ENCODE measurements at regions not wholly inside any gene's neighbourhood (a gene's known extent, or its start where the extent isn't known, plus 50 kb on each side); places are given as distances from the start of the nearest gene placed in this dataset.

DNA sequence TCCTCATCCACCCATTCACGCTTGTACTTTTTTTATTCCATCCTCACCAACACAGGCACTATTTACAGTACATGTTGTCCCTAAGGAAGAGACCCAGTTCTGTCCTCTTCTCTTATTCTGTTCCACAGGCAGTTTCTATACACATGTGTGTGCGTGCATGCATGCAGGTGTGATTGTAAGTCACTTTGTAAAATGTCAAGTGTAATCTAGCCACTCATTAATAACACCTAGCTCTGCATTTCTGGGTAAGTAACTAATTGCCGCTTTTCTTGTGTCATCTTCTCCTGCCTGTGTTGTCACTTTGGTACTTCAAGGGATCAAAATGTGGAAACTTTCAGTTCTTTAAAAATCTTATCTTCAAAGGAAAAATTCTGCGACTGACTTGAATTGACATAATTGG is 377.2 kb downstream of the SEC16B start:
- H3K9me3 Mint-ChIP-seq = peaks cover 2% of the 10 kb centered on the region
- no peaks in the 10 kb centered on the region for H3K27me3 Mint-ChIP-seq
- H3K4me3 Mint-ChIP-seq = no peak overlapping the region
- intact Hi-C loops (cut with micrococcal nuclease) = no loop called here
- ChIA-PET POLR2A (no interaction called here), CTCF (no interaction called here)
- DNase-seq = no peak
- H3K27ac Mint-ChIP-seq = no peak overlapping the region
- H3K36me3 Mint-ChIP-seq = no peaks in the 10 kb centered on the region
- no peaks in the 10 kb centered on the region for H3K4me1 Mint-ChIP-seq (ENCODE audit: low read depth)

DNA sequence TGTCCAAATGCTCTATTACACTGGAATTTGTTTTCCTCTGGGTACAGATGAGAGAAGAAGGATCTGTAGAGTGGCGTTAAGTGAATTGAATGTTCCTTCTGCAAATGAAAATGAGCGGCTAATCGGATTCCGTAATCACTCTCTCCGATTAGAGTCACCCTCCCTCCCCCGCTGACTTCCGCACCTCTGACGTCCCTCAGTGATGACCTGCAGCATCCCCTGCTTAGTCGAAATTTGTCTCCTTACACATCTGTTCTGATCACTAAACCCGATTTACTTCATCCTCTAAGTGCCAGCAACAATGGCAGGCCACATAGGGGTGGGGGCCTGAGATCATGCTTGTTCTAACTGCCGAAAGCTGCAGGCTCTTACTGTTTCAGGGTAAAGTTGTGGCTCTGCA is 378.7 kb downstream of the SEC16B start:
- H3K36me3 Mint-ChIP-seq = no peaks in the 10 kb centered on the region
- H3K9me3 Mint-ChIP-seq = peaks cover 7% of the 10 kb centered on the region
- CTCF ChIA-PET = no interaction called here
- no peak overlapping the region for H3K4me3 Mint-ChIP-seq
- POLR2A ChIA-PET = no interaction called here
- DNase-seq = no peak
- no peak overlapping the region for H3K27ac Mint-ChIP-seq
- H3K27me3 Mint-ChIP-seq = no peaks in the 10 kb centered on the region
- intact Hi-C loops (cut with micrococcal nuclease) = no loop called here
- no peaks in the 10 kb centered on the region for H3K4me1 Mint-ChIP-seq (ENCODE audit: low read depth)

DNA sequence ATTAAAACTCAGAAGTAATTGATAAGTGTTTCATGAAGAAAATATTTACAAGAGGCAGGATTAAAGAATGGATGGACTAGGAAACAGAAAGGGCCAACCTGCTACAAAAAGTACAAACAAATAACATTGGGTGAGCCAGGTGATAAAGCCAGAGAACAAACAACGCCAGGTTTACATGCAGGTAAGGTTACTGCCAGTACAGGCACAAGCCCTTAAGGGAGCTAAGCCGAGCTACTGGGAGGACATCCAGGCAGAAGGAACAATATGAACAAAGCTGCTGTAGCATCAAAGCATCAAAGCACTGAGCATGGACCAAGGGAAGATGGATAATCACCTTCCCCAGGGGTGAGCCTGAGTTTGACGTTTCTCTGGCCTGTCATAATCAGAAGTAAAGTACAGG is 380.7 kb downstream of the SEC16B start:
- intact Hi-C loops (cut with micrococcal nuclease) = no loop called here
- ChIA-PET POLR2A (no interaction called here), CTCF (no interaction called here)
- H3K4me1 Mint-ChIP-seq (ENCODE audit: low read depth) = no peaks in the 10 kb centered on the region
- H3K36me3 Mint-ChIP-seq = no peaks in the 10 kb centered on the region
- H3K4me3 Mint-ChIP-seq = no peak overlapping the region
- DNase-seq = no peak
- peaks cover 7% of the 10 kb centered on the region for H3K9me3 Mint-ChIP-seq
- H3K27ac Mint-ChIP-seq = no peak overlapping the region
- no peaks in the 10 kb centered on the region for H3K27me3 Mint-ChIP-seq

DNA sequence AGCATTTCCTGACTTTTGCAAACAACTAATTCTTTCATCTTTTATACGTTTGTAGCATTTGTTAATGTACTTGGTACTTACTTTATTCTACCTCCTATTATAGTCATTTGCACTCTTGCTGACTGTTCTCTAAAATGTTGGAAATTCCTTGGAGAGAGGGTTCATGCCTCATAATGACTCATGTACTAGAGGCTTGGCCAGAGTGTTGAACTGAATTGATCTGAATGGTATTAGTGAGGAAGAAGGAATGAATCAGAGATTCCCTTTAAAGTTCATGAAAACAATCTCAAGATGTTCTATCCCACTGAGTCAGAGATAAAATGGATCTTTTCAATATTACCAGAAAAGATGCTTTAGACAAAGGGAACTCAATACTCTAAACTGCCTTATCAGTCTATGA is 383.4 kb downstream of the SEC16B start:
- intact Hi-C loops (cut with micrococcal nuclease) = no loop called here
- Mint-ChIP-seq H3K27me3 (no peaks in the 10 kb centered on the region), H3K4me1 (ENCODE audit: low read depth) (no peaks in the 10 kb centered on the region), H3K27ac (no peak overlapping the region), H3K4me3 (no peak overlapping the region), H3K36me3 (no peaks in the 10 kb centered on the region), H3K9me3 (peaks cover 7% of the 10 kb centered on the region)
- ChIA-PET POLR2A (no interaction called here), CTCF (no interaction called here)
- no peak for DNase-seq

DNA sequence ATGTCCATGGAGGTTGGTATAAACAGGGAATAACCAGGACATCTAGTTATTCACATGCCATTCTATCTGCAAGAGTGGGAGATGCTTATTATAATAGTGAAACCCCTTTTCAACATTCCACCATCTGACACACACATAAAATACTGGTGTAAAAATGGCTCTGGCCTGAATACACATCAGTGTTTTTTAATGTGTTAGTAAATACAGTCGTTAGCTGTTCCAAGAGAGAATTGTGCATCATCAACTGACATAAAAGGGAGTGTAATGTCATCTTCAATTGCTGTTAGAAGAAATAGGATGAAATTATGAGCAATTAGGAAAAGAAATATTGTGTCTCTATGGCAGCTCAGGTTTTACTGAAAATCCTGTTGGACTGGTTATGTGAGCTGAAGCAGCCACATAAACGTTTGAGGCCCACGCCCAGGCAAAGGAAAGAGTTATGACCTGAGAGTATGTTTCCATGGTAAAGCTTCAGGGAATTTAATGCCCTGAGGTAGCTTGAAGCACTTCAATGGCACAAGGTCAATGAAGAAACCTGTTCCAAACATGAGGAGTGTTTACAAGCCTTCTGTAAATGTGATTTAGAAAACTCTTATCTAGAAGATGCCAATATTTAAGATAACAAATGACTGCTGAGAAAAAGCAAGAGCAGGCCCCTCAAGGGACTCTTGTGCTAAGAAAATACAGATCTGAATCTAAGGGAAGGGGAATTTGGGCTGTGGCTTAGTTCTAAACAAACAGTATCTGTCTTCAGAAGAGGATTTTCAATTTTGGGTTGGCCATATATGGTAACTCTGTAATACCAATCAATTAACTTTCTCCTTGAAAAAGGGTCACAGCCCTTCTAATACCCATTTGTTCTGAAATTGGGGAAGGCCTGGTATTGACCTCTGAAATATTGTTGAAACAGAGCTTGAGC is 384.3 kb downstream of the SEC16B start:
- Mint-ChIP-seq H3K36me3 (no peaks in the 10 kb centered on the region), H3K4me1 (ENCODE audit: low read depth) (no peaks in the 10 kb centered on the region), H3K27ac (no peak overlapping the region), H3K9me3 (peaks cover 4% of the 10 kb centered on the region), H3K4me3 (no peak overlapping the region), H3K27me3 (no peaks in the 10 kb centered on the region)
- DNase-seq = no peak
- ChIA-PET CTCF (no interaction called here), POLR2A (no interaction called here)
- intact Hi-C loops (cut with micrococcal nuclease) = no loop called here

DNA sequence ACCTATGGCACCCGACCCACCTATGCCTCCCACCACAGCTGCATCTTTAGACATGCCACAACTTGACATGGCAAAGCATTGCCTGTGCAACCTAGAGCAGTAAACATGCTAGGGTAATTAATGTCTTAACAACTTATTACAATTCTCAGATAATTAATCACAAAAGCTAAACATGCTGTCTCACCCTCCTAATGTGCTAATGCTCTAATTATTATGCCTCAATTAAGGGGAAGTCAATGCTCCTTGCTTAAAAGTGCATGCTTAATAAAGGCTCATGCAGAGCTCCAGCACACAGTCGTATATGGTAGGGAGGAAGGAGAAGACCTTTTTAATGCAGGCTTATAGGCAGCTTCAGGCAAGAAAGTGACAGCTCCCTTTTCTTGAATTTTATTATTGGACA is 396.0 kb downstream of the SEC16B start:
- no peak for DNase-seq
- POLR2A ChIA-PET = no interaction called here
- no peaks in the 10 kb centered on the region for H3K4me1 Mint-ChIP-seq (ENCODE audit: low read depth)
- H3K9me3 Mint-ChIP-seq = peaks cover 2% of the 10 kb centered on the region
- intact Hi-C loops (cut with micrococcal nuclease) = no loop called here
- H3K4me3 Mint-ChIP-seq = no peak overlapping the region
- CTCF ChIA-PET = no interaction called here
- no peaks in the 10 kb centered on the region for H3K27me3 Mint-ChIP-seq
- H3K36me3 Mint-ChIP-seq = no peaks in the 10 kb centered on the region
- no peak overlapping the region for H3K27ac Mint-ChIP-seq

DNA sequence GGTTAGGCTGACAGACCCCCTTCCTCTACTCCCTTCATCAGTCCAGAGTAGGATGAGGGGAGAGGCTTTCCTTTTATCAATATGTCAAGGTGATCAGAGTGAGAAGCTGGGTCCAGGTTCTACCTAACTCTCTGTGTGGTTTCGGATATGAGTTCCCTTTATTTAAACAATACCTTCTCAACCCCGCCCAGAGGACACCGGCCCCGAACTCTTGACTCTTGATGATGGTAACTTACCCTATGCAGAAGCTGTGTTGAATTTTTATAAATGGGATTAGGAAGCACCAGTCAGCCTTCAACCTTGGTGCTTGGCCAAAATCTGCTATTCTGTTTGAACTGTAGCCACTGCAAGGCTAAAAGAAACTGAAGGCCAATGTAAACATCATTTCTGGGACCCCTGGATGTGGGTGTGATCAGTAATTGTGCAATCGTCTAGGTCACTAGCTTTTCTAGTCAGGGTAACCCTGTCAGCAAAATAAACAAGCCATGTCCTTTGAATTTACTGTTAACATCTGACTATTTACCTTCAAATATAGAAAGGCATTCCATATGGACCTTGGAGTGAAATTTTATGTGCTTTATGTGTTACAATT is 398.3 kb downstream of the SEC16B start:
- H3K4me3 Mint-ChIP-seq = no peak overlapping the region
- no peaks in the 10 kb centered on the region for H3K27me3 Mint-ChIP-seq
- no peaks in the 10 kb centered on the region for H3K4me1 Mint-ChIP-seq (ENCODE audit: low read depth)
- intact Hi-C loops (cut with micrococcal nuclease) = no loop called here
- peaks cover 2% of the 10 kb centered on the region for H3K9me3 Mint-ChIP-seq
- no peak for DNase-seq
- CTCF ChIA-PET = no interaction called here
- H3K27ac Mint-ChIP-seq = no peak overlapping the region
- POLR2A ChIA-PET = no interaction called here
- no peaks in the 10 kb centered on the region for H3K36me3 Mint-ChIP-seq

DNA sequence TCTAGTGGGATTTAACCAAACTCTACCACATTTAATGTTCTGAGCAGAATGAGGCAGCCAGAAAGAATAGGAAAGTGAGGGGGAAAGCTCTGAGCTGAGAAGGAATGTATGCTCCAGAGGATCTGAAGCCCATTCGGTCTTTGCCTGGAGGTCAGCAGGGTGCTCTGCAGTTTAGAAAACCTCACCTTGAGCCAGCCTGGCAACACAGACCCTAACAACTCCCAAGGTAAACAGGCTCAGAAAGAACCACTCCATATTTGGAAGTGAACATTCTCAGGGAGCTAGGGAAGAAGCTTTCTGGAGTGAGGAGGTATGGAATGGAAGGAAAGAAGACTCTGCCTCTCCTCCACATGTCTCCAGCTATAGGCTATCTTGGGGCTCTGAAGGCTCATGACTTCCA is 398.8 kb downstream of the SEC16B start:
- Mint-ChIP-seq H3K27me3 (no peaks in the 10 kb centered on the region), H3K36me3 (no peaks in the 10 kb centered on the region), H3K27ac (no peak overlapping the region), H3K4me1 (ENCODE audit: low read depth) (no peaks in the 10 kb centered on the region), H3K4me3 (no peak overlapping the region), H3K9me3 (peaks cover 2% of the 10 kb centered on the region)
- intact Hi-C loops (cut with micrococcal nuclease) = no loop called here
- ChIA-PET CTCF (no interaction called here), POLR2A (no interaction called here)
- no peak for DNase-seq

DNA sequence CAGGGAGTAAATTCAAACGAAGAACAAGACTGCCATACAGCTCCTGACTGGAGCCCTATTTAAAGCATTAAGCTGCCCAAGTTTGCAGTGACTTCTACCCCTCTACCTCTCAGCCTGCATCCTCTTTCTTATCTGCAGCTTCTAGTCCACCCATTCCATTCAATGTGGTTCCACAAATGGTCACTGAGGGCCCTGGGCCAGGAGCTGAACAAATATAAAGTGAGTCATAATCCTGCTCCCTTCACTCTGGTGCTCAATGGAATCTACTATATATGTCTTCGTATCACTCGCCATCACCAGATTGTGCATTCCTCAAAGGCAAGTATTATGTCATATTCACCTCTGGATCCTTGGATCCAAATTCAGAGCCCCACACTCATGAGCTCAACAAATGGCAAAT is 398.7 kb downstream of the BRINP2 start:
- no peaks in the 10 kb centered on the region for H3K27me3 Mint-ChIP-seq

DNA sequence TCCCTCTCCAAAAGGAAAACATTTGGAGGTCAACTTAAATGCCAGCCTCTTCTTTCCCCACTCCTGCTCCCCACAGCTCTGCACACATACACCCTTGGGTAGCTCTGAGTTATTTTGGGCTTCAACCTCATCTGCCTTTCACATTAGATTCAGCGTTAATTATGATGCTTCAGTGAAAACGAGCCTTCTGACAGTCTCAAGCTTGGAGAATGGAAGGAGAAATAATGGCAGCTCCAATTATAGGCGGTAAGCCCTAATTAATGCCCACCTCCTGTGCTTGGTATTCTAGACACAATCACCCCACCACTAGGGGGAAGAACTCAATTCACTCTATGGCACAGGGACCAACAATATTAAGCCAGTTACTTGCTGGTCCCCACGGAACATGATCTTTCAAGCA is 397.9 kb downstream of the BRINP2 start:
- no peaks in the 10 kb centered on the region for H3K27me3 Mint-ChIP-seq
- H3K4me1 Mint-ChIP-seq (ENCODE audit: low read depth) = no peaks in the 10 kb centered on the region
- no peak overlapping the region for H3K4me3 Mint-ChIP-seq
- ChIA-PET CTCF (no interaction called here), POLR2A (no interaction called here)
- intact Hi-C loops (cut with micrococcal nuclease) = no loop called here
- no peak for DNase-seq
- no peaks in the 10 kb centered on the region for H3K36me3 Mint-ChIP-seq
- peaks cover 2% of the 10 kb centered on the region for H3K9me3 Mint-ChIP-seq
- H3K27ac Mint-ChIP-seq = no peak overlapping the region

More for the DNA sequence above, 398.7 kb downstream of the BRINP2 start:
- Mint-ChIP-seq H3K4me3 (no peak overlapping the region), H3K4me1 (ENCODE audit: low read depth) (no peaks in the 10 kb centered on the region), H3K9me3 (peaks cover 2% of the 10 kb centered on the region), H3K27ac (no peak overlapping the region), H3K36me3 (no peaks in the 10 kb centered on the region)
- CTCF ChIA-PET = no interaction called here
- POLR2A ChIA-PET = no interaction called here
- intact Hi-C loops (cut with micrococcal nuclease) = no loop called here
- no peak for DNase-seq

DNA sequence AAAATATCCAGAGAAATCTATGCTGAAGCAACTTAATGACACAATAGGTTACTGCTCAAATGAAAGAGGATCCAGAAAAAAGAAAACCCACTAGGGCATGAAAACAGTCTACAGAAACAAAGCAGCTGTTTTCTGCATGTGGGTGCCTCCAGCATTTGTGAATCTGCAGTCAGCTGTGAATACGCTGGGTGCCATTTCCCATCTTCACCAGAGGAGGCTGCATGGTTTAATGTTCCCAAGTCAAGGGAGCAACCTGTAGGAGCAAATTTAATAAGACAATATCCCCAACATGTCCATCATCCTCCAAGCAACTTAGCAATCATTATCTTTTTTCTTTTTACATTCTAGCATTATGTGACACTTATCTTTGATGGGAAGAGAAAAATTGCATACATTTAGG is 396.6 kb downstream of the BRINP2 start:
- ChIA-PET POLR2A (no interaction called here), CTCF (no interaction called here)
- H3K27ac Mint-ChIP-seq = no peak overlapping the region
- H3K9me3 Mint-ChIP-seq = peaks cover 2% of the 10 kb centered on the region
- DNase-seq = no peak
- H3K27me3 Mint-ChIP-seq = no peaks in the 10 kb centered on the region
- no peak overlapping the region for H3K4me3 Mint-ChIP-seq
- intact Hi-C loops (cut with micrococcal nuclease) = no loop called here
- no peaks in the 10 kb centered on the region for H3K36me3 Mint-ChIP-seq
- H3K4me1 Mint-ChIP-seq (ENCODE audit: low read depth) = no peaks in the 10 kb centered on the region

DNA sequence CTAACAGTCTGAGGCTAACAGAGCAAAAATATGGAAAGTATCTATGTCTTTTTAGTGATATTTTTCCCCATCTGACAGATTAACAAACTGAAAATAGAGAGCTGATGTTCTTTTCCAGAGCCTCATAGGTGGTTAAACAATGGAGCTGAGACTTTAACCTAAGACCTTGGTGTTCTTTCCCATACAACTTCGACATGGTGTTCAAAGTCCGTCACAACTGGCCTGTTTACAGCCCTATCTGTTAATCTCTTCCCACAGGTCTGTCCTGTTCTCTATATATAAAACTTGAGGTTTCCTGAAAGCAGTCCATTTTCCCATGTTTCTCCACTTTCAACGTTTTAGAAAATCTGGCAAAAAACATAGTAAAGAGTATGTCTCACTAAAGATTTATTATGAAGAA is 395.7 kb downstream of the BRINP2 start:
- ChIA-PET CTCF (no interaction called here), POLR2A (no interaction called here)
- H3K9me3 Mint-ChIP-seq = peaks cover 6% of the 10 kb centered on the region
- H3K27ac Mint-ChIP-seq = no peak overlapping the region
- no peak overlapping the region for H3K4me3 Mint-ChIP-seq
- no peaks in the 10 kb centered on the region for H3K36me3 Mint-ChIP-seq
- intact Hi-C loops (cut with micrococcal nuclease) = no loop called here
- DNase-seq = no peak
- H3K27me3 Mint-ChIP-seq = no peaks in the 10 kb centered on the region
- no peaks in the 10 kb centered on the region for H3K4me1 Mint-ChIP-seq (ENCODE audit: low read depth)

DNA sequence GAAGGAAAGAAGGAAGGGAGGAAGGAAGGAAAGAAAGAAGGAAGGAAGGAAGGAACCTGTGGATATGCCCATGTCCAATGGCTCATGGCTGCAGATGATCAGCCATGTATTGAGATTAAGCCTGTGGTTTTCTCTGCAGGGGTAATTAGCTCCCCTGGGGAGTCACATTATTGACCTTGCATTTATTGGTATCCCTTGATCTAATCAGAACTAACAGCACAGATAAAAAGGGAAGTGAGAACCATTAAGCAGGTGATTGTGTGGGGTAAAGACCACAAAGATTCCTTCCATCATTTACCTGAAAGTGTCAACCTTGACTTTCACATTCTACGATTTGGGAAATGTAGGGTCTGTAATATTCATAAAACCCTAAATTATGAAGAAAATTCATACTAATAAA is 390.7 kb downstream of the BRINP2 start:
- Mint-ChIP-seq H3K4me3 (no peak overlapping the region), H3K4me1 (ENCODE audit: low read depth) (no peaks in the 10 kb centered on the region), H3K27me3 (no peaks in the 10 kb centered on the region), H3K36me3 (no peaks in the 10 kb centered on the region), H3K27ac (no peak overlapping the region), H3K9me3 (peaks cover 22% of the 10 kb centered on the region)
- CTCF ChIA-PET = no interaction called here
- intact Hi-C loops (cut with micrococcal nuclease) = no loop called here
- POLR2A ChIA-PET = no interaction called here
- DNase-seq = no peak
